Ishikawa (cell line): ENCODE measurements at regions not wholly inside any gene's neighbourhood (a gene's known extent, or its start where the extent isn't known, plus 50 kb on each side); places are given as distances from the start of the nearest gene placed in this dataset.

Experiments used
- CEBPB ChIP-seq: IDR thresholded peaks from 2 replicates; pipeline ENCODE4 v1.6.1; 2012
- CREB1 ChIP-seq: IDR thresholded peaks from 2 replicates; pipeline ENCODE4 v1.6.1; 2012; ENCODE audit warnings: low read depth
- EGR1 ChIP-seq: IDR thresholded peaks from 2 replicates; pipeline ENCODE4 v1.6.1; 2012
- EP300 ChIP-seq: IDR thresholded peaks from 2 replicates; pipeline ENCODE4 v1.6.1; 2012; ENCODE audit warnings: borderline replicate concordance
- FOXM1 ChIP-seq: IDR thresholded peaks from 2 replicates; pipeline ENCODE4 v1.6.1; 2012; ENCODE audit warnings: low read depth, borderline replicate concordance
- RAD21 ChIP-seq: IDR thresholded peaks from 2 replicates; pipeline ENCODE4 v1.6.1; 2012; ENCODE audit warnings: low read depth
- TAF1 ChIP-seq: IDR thresholded peaks from 2 replicates; pipeline ENCODE4 v1.6.1; 2012; ENCODE audit warnings: low read depth, mild to moderate bottlenecking
- TCF12 ChIP-seq: IDR thresholded peaks from 2 replicates; pipeline ENCODE4 v1.6.1; 2012; ENCODE audit warnings: low read depth
- TEAD4 ChIP-seq: IDR thresholded peaks from 2 replicates; pipeline ENCODE4 v1.6.1; 2012
- YY1 ChIP-seq: IDR thresholded peaks from 2 replicates; pipeline ENCODE4 v1.6.1; 2012; ENCODE audit warnings: low read depth
- ZBTB7A ChIP-seq: IDR thresholded peaks from 2 replicates; pipeline ENCODE4 v1.6.1; 2012; ENCODE audit warnings: low read depth
- TF ChIP-seq, protein P1 (sequence below): IDR thresholded peaks from 2 replicates; pipeline ENCODE4 v1.6.1; 2012; ENCODE audit warnings: low read depth, mild to moderate bottlenecking
- TF ChIP-seq, protein P2 (sequence below): IDR thresholded peaks from 2 replicates; pipeline ENCODE4 v1.6.1; 2012
- TF ChIP-seq, protein P3 (sequence below): IDR thresholded peaks from 2 replicates; pipeline ENCODE4 v1.6.1; 2012

DNA sequence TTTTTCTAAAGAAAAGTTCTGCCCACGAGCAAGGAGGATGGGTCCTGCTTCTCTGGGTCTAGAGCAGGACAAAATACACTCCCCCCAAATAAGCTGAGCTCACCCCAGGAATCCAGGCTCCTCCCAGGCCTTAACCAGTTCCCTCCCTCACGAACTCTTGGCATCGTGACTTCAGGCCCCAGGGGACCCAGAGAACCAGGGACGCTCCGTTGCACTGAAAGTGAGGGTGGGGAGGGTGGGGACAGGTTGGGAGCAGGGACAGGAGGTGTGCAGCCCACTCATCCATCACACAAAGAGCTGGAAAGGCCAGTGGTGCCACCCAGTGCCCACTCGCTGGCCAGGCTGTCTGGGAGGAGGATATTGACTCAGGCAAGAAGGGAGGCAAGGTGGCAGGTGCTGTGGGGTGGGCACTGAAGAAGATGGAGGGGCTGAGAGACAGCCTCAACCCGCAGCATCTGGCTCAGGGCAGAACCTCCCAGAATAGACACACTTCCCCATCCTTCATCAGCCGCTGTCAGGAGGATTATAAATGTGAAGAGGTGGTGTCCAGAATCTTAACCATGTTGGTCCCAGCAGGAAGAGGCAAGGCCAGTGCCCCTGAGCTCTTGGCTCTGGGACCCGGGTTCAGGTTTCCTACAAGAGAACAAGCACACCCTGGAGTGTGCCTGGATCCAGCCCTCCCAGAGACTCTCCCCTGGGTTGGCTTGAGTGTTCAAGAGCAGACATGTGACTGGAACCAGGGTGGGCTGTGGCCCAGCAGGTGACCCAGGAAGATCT is 67.9 kb upstream of the RPL38 start:
- TF ChIP-seq YY1 (no peak), EP300 (no peak), ZBTB7A (no peak), FOXM1 (no peak), TEAD4 (no peak), RAD21 (no peak), TCF12 (no peak), CREB1 (no peak), CEBPB (no peak), EGR1 (no peak), TAF1 (no peak)
- TF ChIP-seq, protein P1, sequence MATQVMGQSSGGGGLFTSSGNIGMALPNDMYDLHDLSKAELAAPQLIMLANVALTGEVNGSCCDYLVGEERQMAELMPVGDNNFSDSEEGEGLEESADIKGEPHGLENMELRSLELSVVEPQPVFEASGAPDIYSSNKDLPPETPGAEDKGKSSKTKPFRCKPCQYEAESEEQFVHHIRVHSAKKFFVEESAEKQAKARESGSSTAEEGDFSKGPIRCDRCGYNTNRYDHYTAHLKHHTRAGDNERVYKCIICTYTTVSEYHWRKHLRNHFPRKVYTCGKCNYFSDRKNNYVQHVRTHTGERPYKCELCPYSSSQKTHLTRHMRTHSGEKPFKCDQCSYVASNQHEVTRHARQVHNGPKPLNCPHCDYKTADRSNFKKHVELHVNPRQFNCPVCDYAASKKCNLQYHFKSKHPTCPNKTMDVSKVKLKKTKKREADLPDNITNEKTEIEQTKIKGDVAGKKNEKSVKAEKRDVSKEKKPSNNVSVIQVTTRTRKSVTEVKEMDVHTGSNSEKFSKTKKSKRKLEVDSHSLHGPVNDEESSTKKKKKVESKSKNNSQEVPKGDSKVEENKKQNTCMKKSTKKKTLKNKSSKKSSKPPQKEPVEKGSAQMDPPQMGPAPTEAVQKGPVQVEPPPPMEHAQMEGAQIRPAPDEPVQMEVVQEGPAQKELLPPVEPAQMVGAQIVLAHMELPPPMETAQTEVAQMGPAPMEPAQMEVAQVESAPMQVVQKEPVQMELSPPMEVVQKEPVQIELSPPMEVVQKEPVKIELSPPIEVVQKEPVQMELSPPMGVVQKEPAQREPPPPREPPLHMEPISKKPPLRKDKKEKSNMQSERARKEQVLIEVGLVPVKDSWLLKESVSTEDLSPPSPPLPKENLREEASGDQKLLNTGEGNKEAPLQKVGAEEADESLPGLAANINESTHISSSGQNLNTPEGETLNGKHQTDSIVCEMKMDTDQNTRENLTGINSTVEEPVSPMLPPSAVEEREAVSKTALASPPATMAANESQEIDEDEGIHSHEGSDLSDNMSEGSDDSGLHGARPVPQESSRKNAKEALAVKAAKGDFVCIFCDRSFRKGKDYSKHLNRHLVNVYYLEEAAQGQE, result no peak
- TF ChIP-seq, protein P2, sequence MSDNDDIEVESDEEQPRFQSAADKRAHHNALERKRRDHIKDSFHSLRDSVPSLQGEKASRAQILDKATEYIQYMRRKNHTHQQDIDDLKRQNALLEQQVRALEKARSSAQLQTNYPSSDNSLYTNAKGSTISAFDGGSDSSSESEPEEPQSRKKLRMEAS, result no peak
- TF ChIP-seq, protein P3, sequence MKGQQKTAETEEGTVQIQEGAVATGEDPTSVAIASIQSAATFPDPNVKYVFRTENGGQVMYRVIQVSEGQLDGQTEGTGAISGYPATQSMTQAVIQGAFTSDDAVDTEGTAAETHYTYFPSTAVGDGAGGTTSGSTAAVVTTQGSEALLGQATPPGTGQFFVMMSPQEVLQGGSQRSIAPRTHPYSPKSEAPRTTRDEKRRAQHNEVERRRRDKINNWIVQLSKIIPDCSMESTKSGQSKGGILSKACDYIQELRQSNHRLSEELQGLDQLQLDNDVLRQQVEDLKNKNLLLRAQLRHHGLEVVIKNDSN, result no peak
